Smooth muscle cell (in vitro differentiated cells): ENCODE measurements at regions not wholly inside any gene's neighbourhood (a gene's known extent, or its start where the extent isn't known, plus 50 kb on each side); places are given as distances from the start of the nearest gene placed in this dataset.

ENCODE experiments used
- DNase-seq: peaks from one replicate; lab custom pipeline; 2025; ENCODE audit not compliant: unreplicated experiment; lab: John Stamatoyannopoulos, UW
- H2AFZ ChIP-seq: fragments of 200-600 bp; sonication (generic); 2 replicates; pipeline ENCODE4 v1.6.0; 2016; ENCODE audit warnings: antibody characterized with exemption, low read depth, mild to moderate bottlenecking
- H3F3A ChIP-seq: fragments of 200-600 bp; sonication (generic); 2 replicates; pipeline ENCODE4 v1.6.0; 2017; ENCODE audit warnings: antibody characterized with exemption, low read depth
- H3K27ac ChIP-seq: fragments of 200-600 bp; sonication (generic); 2 replicates; pipeline ENCODE4 v1.5.1; 2016; ENCODE audit warnings: low read depth, mild to moderate bottlenecking
- H3K27me3 ChIP-seq: fragments of 200-600 bp; sonication (generic); 2 replicates; pipeline ENCODE4 v1.6.1; 2016; ENCODE audit warnings: low read depth, mild to moderate bottlenecking
- H3K36me3 ChIP-seq: fragments of 200-600 bp; sonication (generic); 2 replicates; pipeline ENCODE4 v1.5.1; 2016; ENCODE audit warnings: low read depth
- H3K4me1 ChIP-seq: fragments of 200-600 bp; sonication (generic); 2 replicates; pipeline ENCODE4 v1.5.1; 2016; ENCODE audit warnings: low read depth
- H3K4me2 ChIP-seq: fragments of 200-600 bp; sonication (generic); 2 replicates; pipeline ENCODE4 v1.6.0; 2016; ENCODE audit warnings: mild to moderate bottlenecking
- H3K4me3 ChIP-seq: fragments of 200-600 bp; sonication (generic); 2 replicates; pipeline ENCODE4 v1.5.1; 2016; ENCODE audit warnings: mild to moderate bottlenecking
- H3K79me2 ChIP-seq: fragments of 200-600 bp; sonication (generic); 2 replicates; pipeline ENCODE4 v1.6.0; 2016; ENCODE audit warnings: low read depth, mild to moderate bottlenecking
- H3K9ac ChIP-seq: fragments of 200-600 bp; sonication (generic); 2 replicates; pipeline ENCODE4 v1.6.0; 2016; ENCODE audit warnings: low read depth
- H3K9me3 ChIP-seq: fragments of 200-600 bp; sonication (generic); replicated peaks from 2 replicates; pipeline ENCODE4 v1.5.1; 2016; ENCODE audit warnings: low read depth
- H4K20me1 ChIP-seq: fragments of 200-600 bp; sonication (generic); 2 replicates; pipeline ENCODE4 v1.6.0; 2016; ENCODE audit warnings: low read depth
- CTCF ChIP-seq: fragments of 200-600 bp; sonication (generic); IDR thresholded peaks from 2 replicates; pipeline ENCODE4 v1.5.1; 2017; ENCODE audit warnings: borderline replicate concordance, mild to moderate bottlenecking, antibody characterized with exemption; ENCODE audit not compliant: insufficient read depth, poor library complexity, severe bottlenecking
- WGBS: methylation state at CpG from one replicate; pipeline ENCODE4 v1.1.7; 2016; ENCODE audit warnings: low lambda C conversion rate; 5-methylcytosine and 5-hydroxymethylcytosine counted together

GRCh38 chr3:117255736-117256135 lies 546.2 kb downstream of the TUSC7 start:
- no peak for TF ChIP-seq CTCF
- Histone ChIP-seq H3K9ac (no peak overlapping the region), H3F3A (no peaks in the 10 kb centered on the region), H3K4me2 (no peak overlapping the region), H3K79me2 (no peaks in the 10 kb centered on the region), H3K9me3 (no peaks in the 10 kb centered on the region), H3K4me3 (no peak overlapping the region), H3K36me3 (no peaks in the 10 kb centered on the region), H3K27ac (no peak overlapping the region), H3K27me3 (no peaks in the 10 kb centered on the region), H4K20me1 (no peaks in the 10 kb centered on the region), H2AFZ (no peak overlapping the region), H3K4me1 (no peaks in the 10 kb centered on the region)
- DNase-seq, result no peak
- WGBS, result 92% methylated on average over 1 of the region's 1 CpG

- H3K27ac ChIP-seq, result no peak overlapping the region
- H3K36me3 ChIP-seq, result no peaks in the 10 kb centered on the region
- no peaks in the 10 kb centered on the region for H3F3A ChIP-seq
- H3K4me2 ChIP-seq, result no peak overlapping the region
- H3K27me3 ChIP-seq, result no peaks in the 10 kb centered on the region
- TF ChIP-seq CTCF, result no peak
- H3K4me3 ChIP-seq, result no peak overlapping the region
- H3K4me1 ChIP-seq, result no peaks in the 10 kb centered on the region
- no peaks in the 10 kb centered on the region for H3K79me2 ChIP-seq
- no peaks in the 10 kb centered on the region for H3K9me3 ChIP-seq
- no peaks in the 10 kb centered on the region for H4K20me1 ChIP-seq
- WGBS, result 40% methylated on average over 2 of the region's 2 CpGs
- no peak overlapping the region for H3K9ac ChIP-seq
- no peak for DNase-seq
- no peak overlapping the region for H2AFZ ChIP-seq
Measured at GRCh38 chr3:117261983-117262421, 552.4 kb downstream of the TUSC7 start.

GRCh38 chr3:117263270-117263669 lies 553.7 kb downstream of the TUSC7 start:
- H2AFZ ChIP-seq, result no peak overlapping the region
- no peaks in the 10 kb centered on the region for H4K20me1 ChIP-seq
- no peaks in the 10 kb centered on the region for H3K27me3 ChIP-seq
- H3K4me1 ChIP-seq, result no peaks in the 10 kb centered on the region
- H3K4me2 ChIP-seq, result no peak overlapping the region
- H3K9ac ChIP-seq, result no peak overlapping the region
- TF ChIP-seq CTCF, result no peak
- no peaks in the 10 kb centered on the region for H3F3A ChIP-seq
- H3K79me2 ChIP-seq, result no peaks in the 10 kb centered on the region
- no peak for DNase-seq
- H3K9me3 ChIP-seq, result no peaks in the 10 kb centered on the region
- no peak overlapping the region for H3K4me3 ChIP-seq
- no peak overlapping the region for H3K27ac ChIP-seq
- no peaks in the 10 kb centered on the region for H3K36me3 ChIP-seq
- 90% methylated on average over 3 of the region's 3 CpGs for WGBS

GRCh38 chr3:117263745-117264144 lies 554.2 kb downstream of the TUSC7 start:
- H3F3A ChIP-seq, result no peaks in the 10 kb centered on the region
- no peak overlapping the region for H2AFZ ChIP-seq
- no peaks in the 10 kb centered on the region for H3K79me2 ChIP-seq
- no peak overlapping the region for H3K4me3 ChIP-seq
- H3K36me3 ChIP-seq, result no peaks in the 10 kb centered on the region
- H3K9me3 ChIP-seq, result no peaks in the 10 kb centered on the region
- WGBS, result 87% methylated on average over 1 of the region's 1 CpG
- no peaks in the 10 kb centered on the region for H3K4me1 ChIP-seq
- H4K20me1 ChIP-seq, result no peaks in the 10 kb centered on the region
- no peak overlapping the region for H3K27ac ChIP-seq
- DNase-seq, result no peak
- H3K9ac ChIP-seq, result no peak overlapping the region
- H3K4me2 ChIP-seq, result no peak overlapping the region
- no peaks in the 10 kb centered on the region for H3K27me3 ChIP-seq
- no peak for TF ChIP-seq CTCF
